ENCODE measurements at regions not wholly inside any gene's neighbourhood (a gene's known extent, or its start where the extent isn't known, plus 50 kb on each side); places are given as distances from the start of the nearest gene placed in this dataset.

- Histone ChIP-seq H3K4me1 (peaks cover 6% of the 10 kb centered on the region), H3K27me3 (no peaks in the 10 kb centered on the region), H3K9me3 (no peaks in the 10 kb centered on the region), H3K27ac (no peak overlapping the region), H3K4me3 (no peak overlapping the region), H3K36me3 (ENCODE audit: low read depth, missing control alignments) (no peaks in the 10 kb centered on the region)
- 91 to 94% methylated on average over 5 of the region's 5 CpGs for WGBS, 2 donors
- intact Hi-C loops (cut with DNase I; ENCODE audit: low total_unique reads) = no loop called here
- no peak for TF ChIP-seq POLR2A (IDR thresholded peaks at IDR 0.05)
- TF ChIP-seq CTCF (IDR thresholded peaks at IDR 0.05) = no peak
- no peak for DNase-seq
Observed at GRCh38 chr15:60126661-60127060, 122.5 kb downstream of the FOXB1 start.

GRCh38 chr15:60128000-60128376 lies 123.9 kb downstream of the FOXB1 start:
- TF ChIP-seq CTCF (IDR thresholded peaks at IDR 0.05) (no peak), POLR2A (IDR thresholded peaks at IDR 0.05) (no peak)
- WGBS, 2 donors = 13% methylated on average over 5 of the region's 5 CpGs
- intact Hi-C loops (cut with DNase I; ENCODE audit: low total_unique reads) = no loop called here

GRCh38 chr15:60128710-60129109 lies 124.6 kb downstream of the FOXB1 start:
- Histone ChIP-seq H3K27ac (no peak overlapping the region), H3K4me1 (peaks cover 6% of the 10 kb centered on the region), H3K9me3 (no peaks in the 10 kb centered on the region), H3K27me3 (no peaks in the 10 kb centered on the region), H3K36me3 (ENCODE audit: low read depth, missing control alignments) (no peaks in the 10 kb centered on the region), H3K4me3 (no peak overlapping the region)
- WGBS, 2 donors = 42 to 62% methylated on average over 5 of the region's 5 CpGs
- TF ChIP-seq CTCF (IDR thresholded peaks at IDR 0.05) = no peak
- no peak for TF ChIP-seq POLR2A (IDR thresholded peaks at IDR 0.05)
- intact Hi-C loops (cut with DNase I; ENCODE audit: low total_unique reads) = no loop called here
- no peak for DNase-seq

More at GRCh38 chr15:60128000-60128376, 123.9 kb downstream of the FOXB1 start:
- Histone ChIP-seq H3K9me3 (no peaks in the 10 kb centered on the region), H3K27ac (peak overlapping the region; percentile 5 to 42), H3K4me1 (peaks cover 6% of the 10 kb centered on the region), H3K27me3 (no peaks in the 10 kb centered on the region), H3K4me3 (peak overlapping the region; percentile 39 to 51), H3K36me3 (ENCODE audit: low read depth, missing control alignments) (no peaks in the 10 kb centered on the region)
- peak; percentile 19 for DNase-seq

GRCh38 chr15:60130398-60130797 lies 126.3 kb downstream of the FOXB1 start:
- no peak overlapping the region for H3K27ac ChIP-seq
- DNase-seq = no peak
- peaks cover 6% of the 10 kb centered on the region for H3K4me1 ChIP-seq
- no peaks in the 10 kb centered on the region for H3K36me3 ChIP-seq (ENCODE audit: low read depth, missing control alignments)
- intact Hi-C loops (cut with DNase I; ENCODE audit: low total_unique reads) = no loop called here
- H3K27me3 ChIP-seq = no peaks in the 10 kb centered on the region
- H3K9me3 ChIP-seq = no peaks in the 10 kb centered on the region
- no peak for TF ChIP-seq CTCF (IDR thresholded peaks at IDR 0.05)
- TF ChIP-seq POLR2A (IDR thresholded peaks at IDR 0.05) = no peak
- no peak overlapping the region for H3K4me3 ChIP-seq
- WGBS, 2 donors = 78 to 89% methylated on average over 1 of the region's 1 CpG

GRCh38 chr15:60130821-60131220 lies 126.7 kb downstream of the FOXB1 start:
- Histone ChIP-seq H3K27me3 (no peaks in the 10 kb centered on the region), H3K9me3 (no peaks in the 10 kb centered on the region), H3K36me3 (ENCODE audit: low read depth, missing control alignments) (no peaks in the 10 kb centered on the region), H3K27ac (no peak overlapping the region), H3K4me3 (no peak overlapping the region), H3K4me1 (peaks cover 6% of the 10 kb centered on the region)
- intact Hi-C loops (cut with DNase I; ENCODE audit: low total_unique reads) = no loop called here
- TF ChIP-seq CTCF (IDR thresholded peaks at IDR 0.05) (no peak), POLR2A (IDR thresholded peaks at IDR 0.05) (no peak)
- no peak for DNase-seq
- 89 to 94% methylated on average over 7 of the region's 7 CpGs for WGBS, 2 donors

All from testis (tissue), 2 donors.